Vagina (tissue), 2 donors: ENCODE measurements at regions not wholly inside any gene's neighbourhood (a gene's known extent, or its start where the extent isn't known, plus 50 kb on each side); places are given as distances from the start of the nearest gene placed in this dataset.

Experiments used
- CTCF ChIP-seq, 3 experiments: fragments of 450-650 bp in 2 of 3; fragments of 200-600 bp in 1 of 3; sonication (generic) in 1 of 3; IDR thresholded peaks; one replicate each; pipeline ENCODE4 v1.5.1; 2017 to 2019; ENCODE audit warnings: antibody characterized with exemption in 3 of 3, mild to moderate bottlenecking in 2 of 3, moderate library complexity in 2 of 3
- POLR2A ChIP-seq, 2 donors: fragments of 450-650 bp; IDR thresholded peaks; one replicate each; pipeline ENCODE4 v1.6.1; 2017; ENCODE audit warnings: antibody characterized with exemption in 2 of 2, mild to moderate bottlenecking in 2 of 2, moderate library complexity in 2 of 2

- TF ChIP-seq CTCF (IDR thresholded peaks at IDR 0.05) = no peak
- no peak for TF ChIP-seq POLR2A (IDR thresholded peaks at IDR 0.05)
These were observed 826.6 kb upstream of the SLIT2 start for GRCh38 chr4:19425146-19425545.
